Common myeloid progenitor, CD34-positive (primary cell): ENCODE measurements at regions not wholly inside any gene's neighbourhood (a gene's known extent, or its start where the extent isn't known, plus 50 kb on each side); places are given as distances from the start of the nearest gene placed in this dataset.

Experiments used
- CTCF ChIA-PET: fragments of 350-600 bp; sonication (Branson Sonifier 250); formaldehyde crosslinking; loops from one replicate; lab custom pipeline; 2021; ENCODE audit warnings: antibody characterized with exemption; lab: Charles Lee
- POLR2A ChIA-PET: fragments of 350-600 bp; sonication (Branson Sonifier 250); formaldehyde crosslinking; loops from one replicate; lab custom pipeline; 2021; ENCODE audit warnings: antibody characterized with exemption; lab: Charles Lee
- DNase-seq, 3 donors: peaks; one replicate each; pipeline versions ENCODE4 v3.0.0 to v3.0.0-alpha.2; 2013
- H3K27ac ChIP-seq, 2 experiments: 1 replicate in 1 of 2; 2 replicates in 1 of 2; pipeline ENCODE4 v1.7.0; 2013; ENCODE audit warnings: inconsistent platforms in 2 of 2, low read length in 2 of 2, mild to moderate bottlenecking in 2 of 2, low read depth in 1 of 2, moderate library complexity in 1 of 2; ENCODE audit not compliant: severe bottlenecking in 2 of 2, insufficient read depth in 1 of 2, poor library complexity in 1 of 2
- H3K27me3 ChIP-seq, 5 experiments: replicated peaks in 2 of 5; 1 replicate in 3 of 5; 2 replicates in 2 of 5; pipeline versions ENCODE4 v1.6.1 to v1.7.0; 2013; ENCODE audit warnings: low read length in 4 of 5, mild to moderate bottlenecking in 2 of 5, moderate library complexity in 2 of 5, inconsistent platforms in 1 of 5; ENCODE audit not compliant: insufficient read depth in 5 of 5, control insufficient read depth in 4 of 5
- H3K36me3 ChIP-seq, 4 experiments: 1 replicate in 2 of 4; 2 replicates in 2 of 4; pipeline versions ENCODE4 v1.6.1 to v1.7.0; 2013; ENCODE audit warnings: low read length in 3 of 4, control low read depth in 1 of 4, mild to moderate bottlenecking in 1 of 4; ENCODE audit not compliant: control insufficient read depth in 4 of 4, insufficient read depth in 4 of 4
- H3K4me1 ChIP-seq, 4 experiments: 1 replicate in 3 of 4; 2 replicates in 1 of 4; pipeline versions ENCODE4 v1.6.1 to v1.7.1; 2013; ENCODE audit warnings: low read length in 3 of 4, mild to moderate bottlenecking in 3 of 4, control low read depth in 1 of 4, inconsistent platforms in 1 of 4, moderate library complexity in 1 of 4; ENCODE audit not compliant: control insufficient read depth in 4 of 4, insufficient read depth in 4 of 4; ENCODE audit errors: control extremely low read depth in 1 of 4
- H3K4me3 ChIP-seq, 7 experiments: 1 replicate in 4 of 7; 2 replicates in 3 of 7; pipeline versions ENCODE4 v1.5.1 to v1.7.0; 2013; ENCODE audit warnings: mild to moderate bottlenecking in 7 of 7, low read length in 6 of 7, moderate library complexity in 6 of 7, inconsistent platforms in 2 of 7, low read depth in 2 of 7, control low read depth in 1 of 7; ENCODE audit not compliant: insufficient read depth in 4 of 7, control insufficient read depth in 1 of 7; ENCODE audit errors: extremely low read depth in 1 of 7
- H3K9me3 ChIP-seq, 5 experiments: 1 replicate in 4 of 5; 2 replicates in 1 of 5; pipeline versions ENCODE4 v1.6.1 to v1.7.1; 2013; ENCODE audit warnings: low read length in 4 of 5, mild to moderate bottlenecking in 2 of 5, inconsistent platforms in 1 of 5, low read depth in 1 of 5, moderate library complexity in 1 of 5; ENCODE audit not compliant: control insufficient read depth in 4 of 5, insufficient read depth in 2 of 5; ENCODE audit errors: control extremely low read depth in 1 of 5
- WGBS: methylation state at CpG from one replicate; pipeline ENCODE4 v1.1.5; 2013; ENCODE audit not compliant: insufficient coverage; 5-methylcytosine and 5-hydroxymethylcytosine counted together

DNA sequence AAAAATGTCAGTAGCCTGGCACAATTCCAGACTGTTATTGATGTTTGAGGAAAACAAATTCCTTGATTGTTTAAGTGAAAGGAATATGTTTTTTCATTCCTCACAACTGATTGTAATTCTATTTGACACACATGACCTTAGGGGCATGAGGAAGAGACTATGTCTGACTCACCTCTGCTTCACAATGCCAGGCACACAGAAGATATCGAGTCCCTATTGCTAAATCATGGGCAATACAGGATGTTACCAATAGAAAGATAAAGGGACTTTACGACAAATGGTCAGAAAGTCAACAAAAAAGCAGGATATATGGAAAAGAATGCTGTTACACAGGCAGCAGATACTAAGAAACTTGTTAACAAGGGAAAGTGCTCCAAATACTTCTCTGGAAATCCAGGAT is 1903.5 kb downstream of the EFNA5 start:
- POLR2A ChIA-PET: no interaction called here
- no peak for DNase-seq
- WGBS: 88% methylated on average over 1 of the region's 2 CpGs
- no peaks in the 10 kb centered on the region for H3K4me1 ChIP-seq
- H3K36me3 ChIP-seq: no peaks in the 10 kb centered on the region
- no peak overlapping the region for H3K27ac ChIP-seq
- CTCF ChIA-PET: no interaction called here
- H3K9me3 ChIP-seq: peaks cover 0 to 3% (median 0%) of the 10 kb centered on the region in 5 experiments
- no peak overlapping the region for H3K4me3 ChIP-seq
- no peaks in the 10 kb centered on the region for H3K27me3 ChIP-seq

DNA sequence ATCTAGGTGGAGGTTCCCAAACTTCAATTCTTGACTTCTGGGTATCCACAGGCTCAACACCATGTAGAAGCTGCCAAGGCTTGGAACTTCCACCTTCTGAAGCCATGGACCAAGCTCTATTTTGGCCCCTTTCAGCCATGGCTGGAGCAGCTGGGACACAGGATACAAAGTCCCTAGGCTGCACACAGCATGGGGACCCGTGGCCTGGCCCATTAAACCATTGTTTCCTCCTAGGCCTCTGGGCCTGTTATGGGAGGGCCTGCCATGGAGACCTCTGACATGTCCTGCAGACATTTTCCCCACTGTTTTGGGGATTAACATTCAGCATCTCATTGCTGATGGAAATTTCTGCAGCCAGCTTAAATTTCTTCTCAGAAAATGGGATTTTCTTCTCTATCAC is 1908.0 kb downstream of the EFNA5 start:
- no peak overlapping the region for H3K27ac ChIP-seq
- peaks cover 0 to 8% (median 5%) of the 10 kb centered on the region in 5 experiments for H3K9me3 ChIP-seq
- H3K4me3 ChIP-seq: no peak overlapping the region
- H3K36me3 ChIP-seq: no peaks in the 10 kb centered on the region
- POLR2A ChIA-PET: no interaction called here
- 86% methylated on average over 1 of the region's 1 CpG for WGBS
- H3K4me1 ChIP-seq: no peaks in the 10 kb centered on the region
- H3K27me3 ChIP-seq: no peaks in the 10 kb centered on the region
- DNase-seq: no peak
- CTCF ChIA-PET: no interaction called here

DNA sequence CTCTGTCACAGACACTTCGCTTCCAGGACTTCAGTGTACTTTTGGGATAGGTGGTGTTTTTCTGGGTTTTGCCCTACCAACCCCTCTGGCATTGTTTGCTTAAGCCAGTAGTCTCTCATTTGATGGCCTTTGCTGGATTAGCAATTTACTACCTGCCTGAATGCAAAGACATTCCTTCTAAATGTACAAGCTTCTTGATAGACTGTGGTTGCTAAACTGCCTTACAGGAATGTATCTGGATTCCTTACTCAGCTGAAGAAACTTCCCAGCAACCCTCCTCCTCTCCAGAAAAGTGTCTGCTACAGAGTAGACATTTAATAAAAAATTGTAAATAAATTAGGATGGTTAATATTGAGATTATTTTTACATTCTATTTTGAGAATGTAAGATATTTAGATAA is 1916.7 kb downstream of the EFNA5 start:
- Histone ChIP-seq H3K4me1 (no peaks in the 10 kb centered on the region), H3K9me3 (no peaks in the 10 kb centered on the region), H3K27me3 (no peaks in the 10 kb centered on the region), H3K4me3 (no peak overlapping the region), H3K36me3 (no peaks in the 10 kb centered on the region), H3K27ac (no peak overlapping the region)
- CTCF ChIA-PET: no interaction called here
- WGBS: no CpG with 5 or more reads among the region's 1 CpG
- no peak for DNase-seq
- POLR2A ChIA-PET: no interaction called here

DNA sequence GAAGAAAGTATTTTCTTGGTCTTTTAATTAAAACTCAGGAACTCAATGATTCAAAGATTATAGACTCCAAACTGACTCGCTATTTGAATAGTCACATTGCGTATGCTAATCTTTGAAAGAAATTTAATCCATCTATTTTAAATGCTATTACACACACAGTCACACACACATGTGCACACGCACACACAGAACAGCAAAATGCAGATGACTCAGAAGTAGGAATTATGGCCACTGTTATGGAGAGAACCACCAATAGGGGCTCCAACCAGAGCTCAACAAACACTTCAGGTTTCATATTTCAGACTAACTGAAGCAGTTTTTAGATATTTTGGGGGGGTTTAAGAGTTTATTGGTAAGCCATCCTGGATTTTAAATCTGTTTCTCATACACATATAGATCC is 1917.9 kb downstream of the EFNA5 start:
- H3K27me3 ChIP-seq: no peaks in the 10 kb centered on the region
- H3K9me3 ChIP-seq: no peaks in the 10 kb centered on the region
- CTCF ChIA-PET: no interaction called here
- POLR2A ChIA-PET: no interaction called here
- WGBS: 93% methylated on average over 3 of the region's 3 CpGs
- H3K36me3 ChIP-seq: no peaks in the 10 kb centered on the region
- no peak overlapping the region for H3K4me3 ChIP-seq
- H3K27ac ChIP-seq: no peak overlapping the region
- DNase-seq: no peak
- no peaks in the 10 kb centered on the region for H3K4me1 ChIP-seq

DNA sequence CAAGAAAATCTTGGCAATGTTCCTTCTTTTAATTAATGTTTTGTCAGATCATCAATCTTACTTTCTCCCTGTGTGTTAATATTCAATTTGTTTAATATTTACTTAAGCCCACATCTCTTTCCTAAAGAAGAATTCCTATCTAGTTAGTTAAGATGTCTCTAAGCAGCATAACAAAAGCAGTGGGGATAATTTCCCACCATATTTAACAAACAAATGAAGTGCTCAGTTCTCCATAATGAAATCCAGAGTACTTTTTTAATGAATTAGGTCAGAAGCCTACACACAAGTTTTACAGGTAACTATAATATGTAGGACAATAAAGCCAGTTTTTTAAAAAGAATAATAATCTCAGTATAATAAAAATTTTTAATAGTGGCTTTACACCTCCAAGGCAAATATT is 1918.8 kb downstream of the EFNA5 start:
- H3K9me3 ChIP-seq: no peaks in the 10 kb centered on the region
- POLR2A ChIA-PET: no interaction called here

DNA sequence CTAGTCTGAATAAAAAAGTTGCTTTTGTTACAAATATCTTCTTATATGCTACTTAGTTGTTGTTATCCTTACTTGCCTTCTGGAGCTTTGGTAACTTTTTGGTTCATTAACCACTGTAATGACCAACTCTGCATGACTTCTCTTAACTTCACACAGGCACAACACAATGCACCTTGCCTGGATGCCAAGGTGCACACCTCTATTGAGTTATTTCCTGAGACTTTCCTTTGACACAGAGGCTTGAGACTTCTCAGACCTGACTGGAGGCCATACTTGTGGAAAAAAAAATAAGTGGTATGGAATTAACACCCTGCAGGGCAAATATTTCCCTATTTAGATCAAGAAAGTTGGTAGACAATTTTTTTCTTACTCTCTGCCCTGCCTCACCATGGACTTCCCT is 1925.6 kb downstream of the EFNA5 start:
- Histone ChIP-seq H3K27ac (no peak overlapping the region), H3K4me1 (no peaks in the 10 kb centered on the region), H3K4me3 (no peak overlapping the region), H3K36me3 (no peaks in the 10 kb centered on the region), H3K27me3 (no peaks in the 10 kb centered on the region), H3K9me3 (no peaks in the 10 kb centered on the region)
- DNase-seq: no peak
- CTCF ChIA-PET: no interaction called here
- POLR2A ChIA-PET: no interaction called here

More for the DNA sequence above, 1918.8 kb downstream of the EFNA5 start:
- Histone ChIP-seq H3K36me3 (no peaks in the 10 kb centered on the region), H3K27me3 (no peaks in the 10 kb centered on the region), H3K4me1 (no peaks in the 10 kb centered on the region), H3K4me3 (no peak overlapping the region), H3K27ac (no peak overlapping the region)
- CTCF ChIA-PET: no interaction called here
- no peak for DNase-seq

DNA sequence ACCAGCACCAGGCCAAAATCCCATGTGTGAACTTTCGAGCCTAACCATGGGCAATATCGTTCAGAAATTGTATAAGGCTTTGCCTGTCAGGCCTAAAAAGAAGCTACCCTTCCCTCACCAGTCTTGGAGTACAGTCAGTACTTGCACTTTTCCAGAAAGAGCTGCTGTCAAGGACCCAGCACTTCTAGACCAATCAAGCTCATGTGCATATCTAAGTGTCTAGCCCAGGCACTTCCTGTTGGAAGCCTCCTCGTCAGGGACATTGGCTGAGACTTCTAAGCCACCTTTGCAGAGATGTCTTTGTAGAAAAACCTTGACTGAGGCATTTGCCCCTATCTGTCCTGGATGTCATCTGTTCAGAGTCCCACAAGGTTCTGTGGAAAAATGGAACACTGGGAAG is 1930.5 kb downstream of the EFNA5 start:
- 93% methylated on average over 3 of the region's 3 CpGs for WGBS

DNA sequence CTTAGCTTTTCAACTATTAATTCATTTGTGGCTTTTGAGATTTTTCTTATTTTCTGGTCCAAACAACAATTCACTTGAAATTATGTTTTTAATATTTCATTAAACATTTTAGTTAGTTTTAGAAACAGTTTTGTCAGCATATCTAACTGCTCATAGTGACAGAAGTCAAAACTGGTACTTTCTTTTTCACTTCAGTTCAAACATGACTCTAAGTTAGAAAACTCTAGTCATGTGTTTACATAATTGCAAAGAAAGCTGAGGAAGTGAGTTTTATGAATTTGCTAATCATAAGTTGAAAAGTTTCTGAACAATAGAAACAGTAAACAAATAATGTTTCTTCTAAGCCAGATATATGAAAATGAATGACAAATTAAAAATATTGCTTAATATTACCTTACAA is 1931.0 kb downstream of the EFNA5 start:
- Histone ChIP-seq H3K36me3 (no peaks in the 10 kb centered on the region), H3K27me3 (no peaks in the 10 kb centered on the region), H3K4me3 (no peak overlapping the region), H3K27ac (no peak overlapping the region), H3K9me3 (no peaks in the 10 kb centered on the region), H3K4me1 (no peaks in the 10 kb centered on the region)
- CTCF ChIA-PET: no interaction called here
- POLR2A ChIA-PET: no interaction called here
- no peak for DNase-seq

More for the DNA sequence above, 1930.5 kb downstream of the EFNA5 start:
- H3K27ac ChIP-seq: no peak overlapping the region
- no peak for DNase-seq
- POLR2A ChIA-PET: no interaction called here
- H3K4me1 ChIP-seq: no peaks in the 10 kb centered on the region
- H3K36me3 ChIP-seq: no peaks in the 10 kb centered on the region
- no peaks in the 10 kb centered on the region for H3K9me3 ChIP-seq
- CTCF ChIA-PET: no interaction called here
- H3K4me3 ChIP-seq: no peak overlapping the region
- H3K27me3 ChIP-seq: no peaks in the 10 kb centered on the region
